ENCODE measurements at regions not wholly inside any gene's neighbourhood (a gene's known extent, or its start where the extent isn't known, plus 50 kb on each side); places are given as distances from the start of the nearest gene placed in this dataset.

DNA sequence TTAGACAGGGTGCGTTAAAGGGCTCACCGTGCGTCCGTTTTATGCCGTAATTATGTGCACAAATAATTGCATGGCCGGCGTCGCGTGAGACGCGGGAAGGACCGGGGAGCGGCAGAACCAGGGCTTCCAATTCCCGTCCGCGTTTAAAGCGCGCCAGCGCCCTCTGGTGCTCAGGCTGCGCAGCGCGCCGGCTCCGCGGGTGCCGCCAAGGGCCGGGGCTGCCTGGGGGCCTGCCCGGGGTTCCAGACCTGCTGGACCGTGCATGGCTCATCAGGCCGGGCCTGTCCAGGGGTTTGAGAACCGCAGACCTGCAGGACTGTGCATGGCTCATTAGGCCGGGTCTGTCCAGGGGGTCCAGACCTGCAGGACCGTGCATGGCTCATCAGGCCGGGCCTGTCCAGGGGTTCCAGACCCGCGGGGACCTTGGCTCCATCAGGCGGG, 369.0 kb downstream of the THBS2 start (continued):
- TF ChIP-seq, protein P1, sequence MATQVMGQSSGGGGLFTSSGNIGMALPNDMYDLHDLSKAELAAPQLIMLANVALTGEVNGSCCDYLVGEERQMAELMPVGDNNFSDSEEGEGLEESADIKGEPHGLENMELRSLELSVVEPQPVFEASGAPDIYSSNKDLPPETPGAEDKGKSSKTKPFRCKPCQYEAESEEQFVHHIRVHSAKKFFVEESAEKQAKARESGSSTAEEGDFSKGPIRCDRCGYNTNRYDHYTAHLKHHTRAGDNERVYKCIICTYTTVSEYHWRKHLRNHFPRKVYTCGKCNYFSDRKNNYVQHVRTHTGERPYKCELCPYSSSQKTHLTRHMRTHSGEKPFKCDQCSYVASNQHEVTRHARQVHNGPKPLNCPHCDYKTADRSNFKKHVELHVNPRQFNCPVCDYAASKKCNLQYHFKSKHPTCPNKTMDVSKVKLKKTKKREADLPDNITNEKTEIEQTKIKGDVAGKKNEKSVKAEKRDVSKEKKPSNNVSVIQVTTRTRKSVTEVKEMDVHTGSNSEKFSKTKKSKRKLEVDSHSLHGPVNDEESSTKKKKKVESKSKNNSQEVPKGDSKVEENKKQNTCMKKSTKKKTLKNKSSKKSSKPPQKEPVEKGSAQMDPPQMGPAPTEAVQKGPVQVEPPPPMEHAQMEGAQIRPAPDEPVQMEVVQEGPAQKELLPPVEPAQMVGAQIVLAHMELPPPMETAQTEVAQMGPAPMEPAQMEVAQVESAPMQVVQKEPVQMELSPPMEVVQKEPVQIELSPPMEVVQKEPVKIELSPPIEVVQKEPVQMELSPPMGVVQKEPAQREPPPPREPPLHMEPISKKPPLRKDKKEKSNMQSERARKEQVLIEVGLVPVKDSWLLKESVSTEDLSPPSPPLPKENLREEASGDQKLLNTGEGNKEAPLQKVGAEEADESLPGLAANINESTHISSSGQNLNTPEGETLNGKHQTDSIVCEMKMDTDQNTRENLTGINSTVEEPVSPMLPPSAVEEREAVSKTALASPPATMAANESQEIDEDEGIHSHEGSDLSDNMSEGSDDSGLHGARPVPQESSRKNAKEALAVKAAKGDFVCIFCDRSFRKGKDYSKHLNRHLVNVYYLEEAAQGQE (IDR thresholded peaks at IDR 0.05; ENCODE audit: low read depth, low read length) = no peak

DNA sequence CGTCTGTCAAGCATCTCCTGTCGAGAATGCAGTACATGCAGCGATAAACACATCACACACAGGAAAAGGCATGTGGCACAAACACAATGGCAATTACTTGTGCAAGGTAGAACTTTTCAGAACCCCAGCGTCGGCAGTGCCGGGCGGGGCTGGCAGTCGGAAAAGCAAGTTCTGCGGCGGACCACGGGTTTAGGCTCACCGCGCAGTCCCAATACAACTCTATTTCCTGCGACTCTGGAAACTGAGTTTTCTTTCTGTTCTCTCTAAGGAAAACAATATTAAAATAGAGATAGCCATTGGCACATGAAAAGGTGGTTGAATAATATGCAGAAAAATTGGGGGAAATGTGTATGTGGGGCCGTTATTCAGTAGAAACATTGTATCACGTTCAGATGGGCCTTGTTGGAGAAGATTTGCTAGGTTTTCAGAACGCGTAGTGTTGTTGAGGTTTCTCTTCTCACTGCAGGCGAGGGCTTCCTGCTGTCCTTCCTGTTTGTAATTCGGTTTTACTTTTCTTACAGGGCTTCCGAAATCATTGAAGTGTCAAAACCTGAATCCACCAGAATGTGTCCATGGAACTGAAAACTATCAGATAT, 369.5 kb downstream of the THBS2 start:
- no peaks in the 10 kb centered on the region for H3K79me2 ChIP-seq (ENCODE audit: insufficient read depth)
- H3F3A ChIP-seq (replicated peaks; ENCODE audit: insufficient read depth) = no peaks in the 10 kb centered on the region
- peaks cover 0 to 3% of the 10 kb centered on the region in 2 experiments; a peak in 1 of 4 replicates for H3K4me1 ChIP-seq (ENCODE audit: control insufficient read depth in 1 of 2, insufficient read depth in 2 of 2, low read depth in 1 of 2, low read length in 1 of 2)
- 84% methylated on average over 21 of the region's 21 CpGs for WGBS (ENCODE audit: low lambda C conversion rate)
- TF ChIP-seq POLR2AphosphoS5 (IDR thresholded peaks at IDR 0.05; ENCODE audit: low read depth, low read length) (no peak), TCF12 (IDR thresholded peaks at IDR 0.05) (no peak), RCOR1 (IDR thresholded peaks at IDR 0.05; ENCODE audit: low read length) (no peak), RFX5 (IDR thresholded peaks at IDR 0.05; ENCODE audit: low read length) (no peak), EZH2phosphoT487 (IDR thresholded peaks at IDR 0.05; ENCODE audit: borderline replicate concordance, low read depth) (no peak), GATA2 (CRISPR knock-in tag; IDR thresholded peaks at IDR 0.05) (no peak), FOXJ3 (CRISPR knock-in tag; IDR thresholded peaks at IDR 0.05) (no peak), EP300 (IDR thresholded peaks at IDR 0.05; ENCODE audit: borderline replicate concordance in 1 of 2, low read depth in 1 of 2, low read length in 1 of 2) (no peak), SMC3 (IDR thresholded peaks at IDR 0.05; ENCODE audit: low read depth, low read length) (no peak), TAF1 (IDR thresholded peaks at IDR 0.05; ENCODE audit: borderline replicate concordance, low read depth, low read length) (no peak), FOSL2 (IDR thresholded peaks at IDR 0.05; ENCODE audit: borderline replicate concordance, low read depth) (no peak), FOXM1 (IDR thresholded peaks at IDR 0.05; ENCODE audit: low read depth) (no peak), JUND (IDR thresholded peaks at IDR 0.05) (no peak)
- TF ChIP-seq, protein P2, sequence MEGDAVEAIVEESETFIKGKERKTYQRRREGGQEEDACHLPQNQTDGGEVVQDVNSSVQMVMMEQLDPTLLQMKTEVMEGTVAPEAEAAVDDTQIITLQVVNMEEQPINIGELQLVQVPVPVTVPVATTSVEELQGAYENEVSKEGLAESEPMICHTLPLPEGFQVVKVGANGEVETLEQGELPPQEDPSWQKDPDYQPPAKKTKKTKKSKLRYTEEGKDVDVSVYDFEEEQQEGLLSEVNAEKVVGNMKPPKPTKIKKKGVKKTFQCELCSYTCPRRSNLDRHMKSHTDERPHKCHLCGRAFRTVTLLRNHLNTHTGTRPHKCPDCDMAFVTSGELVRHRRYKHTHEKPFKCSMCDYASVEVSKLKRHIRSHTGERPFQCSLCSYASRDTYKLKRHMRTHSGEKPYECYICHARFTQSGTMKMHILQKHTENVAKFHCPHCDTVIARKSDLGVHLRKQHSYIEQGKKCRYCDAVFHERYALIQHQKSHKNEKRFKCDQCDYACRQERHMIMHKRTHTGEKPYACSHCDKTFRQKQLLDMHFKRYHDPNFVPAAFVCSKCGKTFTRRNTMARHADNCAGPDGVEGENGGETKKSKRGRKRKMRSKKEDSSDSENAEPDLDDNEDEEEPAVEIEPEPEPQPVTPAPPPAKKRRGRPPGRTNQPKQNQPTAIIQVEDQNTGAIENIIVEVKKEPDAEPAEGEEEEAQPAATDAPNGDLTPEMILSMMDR (IDR thresholded peaks at IDR 0.05) = no peak
- H3K9me3 ChIP-seq = no peaks in the 10 kb centered on the region
- H3K4me3 ChIP-seq (ENCODE audit: low read depth in 2 of 2, low read length in 1 of 2) = no peak overlapping the region
- no peak overlapping the region for H3K9ac ChIP-seq
- ChIA-PET CTCF (interaction anchor here (1.0 to 6.4 kb wide), 4 partner anchors 8 to 514 kb away, joined by 3 to 44 read pairs (median 4); no protein-coding TSS in a partner anchor), POLR2A (no interaction called here)
- no peaks in the 10 kb centered on the region for H3K9me2 ChIP-seq
- no peaks in the 10 kb centered on the region for H3K27me3 ChIP-seq (ENCODE audit: insufficient read depth)
- H3K36me3 ChIP-seq (replicated peaks in 1 of 2; ENCODE audit: control insufficient read depth in 1 of 2, insufficient read depth in 2 of 2, low read length in 1 of 2) = no peaks in the 10 kb centered on the region
- no peak for DNase-seq
- no peak overlapping the region for H3K4me2 ChIP-seq
- H3K27ac ChIP-seq (ENCODE audit: low read depth in 2 of 2, low read length in 1 of 2) = no peak overlapping the region
- no peak overlapping the region; the same call in 1 of the 2 replicates for H2AFZ ChIP-seq (ENCODE audit: low read depth)
- no peaks in the 10 kb centered on the region for H4K20me1 ChIP-seq (ENCODE audit: insufficient read depth)
